ENCODE measurements at regions not wholly inside any gene's neighbourhood (a gene's known extent, or its start where the extent isn't known, plus 50 kb on each side); places are given as distances from the start of the nearest gene placed in this dataset.

DNA sequence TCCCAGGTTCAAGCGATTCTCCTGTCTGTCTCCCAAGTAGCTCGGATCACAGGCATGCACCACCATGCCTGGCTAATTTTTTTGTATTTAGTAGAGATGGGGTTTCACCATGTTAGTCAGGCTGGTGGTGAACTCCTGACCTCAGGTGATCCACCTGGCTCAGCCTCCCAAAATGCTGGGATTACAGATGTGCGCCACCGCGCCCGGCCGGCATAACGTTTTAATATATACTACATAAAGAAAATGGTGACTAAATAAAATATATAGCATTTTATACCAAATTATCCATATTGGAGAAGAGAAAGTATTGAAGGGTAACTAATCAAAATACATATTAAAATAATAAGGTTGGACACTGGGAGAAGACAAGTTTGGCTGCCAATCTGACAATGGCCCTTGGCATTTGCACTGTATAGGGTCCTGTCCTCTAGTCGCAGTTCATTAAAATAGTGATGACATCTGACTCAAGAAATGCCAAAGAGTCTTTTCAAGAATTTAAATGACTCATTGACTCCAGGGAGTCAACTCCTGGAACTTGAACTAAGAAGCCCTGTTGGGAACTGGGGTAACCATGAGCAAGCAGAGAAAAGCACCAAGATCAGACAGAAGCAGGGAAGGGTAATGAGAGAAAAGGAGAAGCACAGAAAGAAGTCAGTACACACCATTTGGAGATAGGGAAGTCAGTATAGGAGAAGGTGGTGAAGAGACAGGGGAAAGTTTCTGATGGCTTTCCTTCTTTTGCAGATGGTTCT, 91.1 kb downstream of the CH25H start:
- ATAC-seq = peak; percentile 40; the same call in 2 of the 3 replicates
- no peak for TF ChIP-seq CSDC2 (CRISPR knock-in tag; IDR thresholded peaks at IDR 0.05)
- TF ChIP-seq, protein P1, sequence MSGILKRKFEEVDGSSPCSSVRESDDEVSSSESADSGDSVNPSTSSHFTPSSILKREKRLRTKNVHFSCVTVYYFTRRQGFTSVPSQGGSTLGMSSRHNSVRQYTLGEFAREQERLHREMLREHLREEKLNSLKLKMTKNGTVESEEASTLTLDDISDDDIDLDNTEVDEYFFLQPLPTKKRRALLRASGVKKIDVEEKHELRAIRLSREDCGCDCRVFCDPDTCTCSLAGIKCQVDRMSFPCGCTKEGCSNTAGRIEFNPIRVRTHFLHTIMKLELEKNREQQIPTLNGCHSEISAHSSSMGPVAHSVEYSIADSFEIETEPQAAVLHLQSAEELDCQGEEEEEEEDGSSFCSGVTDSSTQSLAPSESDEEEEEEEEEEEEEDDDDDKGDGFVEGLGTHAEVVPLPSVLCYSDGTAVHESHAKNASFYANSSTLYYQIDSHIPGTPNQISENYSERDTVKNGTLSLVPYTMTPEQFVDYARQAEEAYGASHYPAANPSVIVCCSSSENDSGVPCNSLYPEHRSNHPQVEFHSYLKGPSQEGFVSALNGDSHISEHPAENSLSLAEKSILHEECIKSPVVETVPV (CRISPR knock-in tag; IDR thresholded peaks at IDR 0.05) = no peak
- no peak for TF ChIP-seq ESRRG (CRISPR knock-in tag; IDR thresholded peaks at IDR 0.05)

DNA sequence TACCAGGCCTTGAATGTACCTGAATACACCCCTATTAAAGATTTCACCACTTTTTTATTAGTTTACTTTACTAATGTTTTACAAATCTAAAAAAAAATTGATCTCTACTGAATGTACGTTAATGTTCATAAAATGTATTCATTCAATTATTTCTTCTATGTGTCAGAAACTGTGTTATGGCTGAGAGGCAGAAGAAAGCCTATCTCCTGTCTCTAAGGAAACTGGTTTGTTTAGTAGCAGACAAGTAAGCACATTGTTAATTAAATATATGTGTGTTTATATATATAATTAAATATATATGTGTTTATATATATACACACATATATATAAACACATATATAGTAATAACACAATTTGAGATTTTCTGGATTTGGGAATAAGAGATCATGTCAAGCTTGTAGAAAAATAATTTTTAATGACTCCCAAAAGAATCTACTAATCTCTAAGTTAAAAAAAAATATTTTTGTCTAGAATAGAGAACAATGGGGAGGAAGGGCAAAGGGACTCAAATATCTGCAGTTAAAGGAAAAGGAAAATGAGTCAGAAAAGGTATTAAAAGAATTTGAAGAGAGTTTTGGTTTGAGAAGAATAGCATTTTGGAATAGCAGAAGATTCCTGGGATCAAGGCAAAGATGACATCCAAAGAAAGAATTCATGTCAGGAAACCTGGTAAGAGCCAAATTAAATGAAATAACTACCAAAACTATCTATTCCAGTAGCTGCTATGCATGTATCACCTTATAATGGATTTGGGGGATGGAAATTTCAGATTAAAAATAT, 92.1 kb downstream of the CH25H start:
- TF ChIP-seq ZC3H10 (CRISPR knock-in tag; IDR thresholded peaks at IDR 0.05) (no peak), RARB (CRISPR knock-in tag; IDR thresholded peaks at IDR 0.05) (no peak), TOX (CRISPR knock-in tag; IDR thresholded peaks at IDR 0.05; ENCODE audit: borderline replicate concordance) (no peak), CSDC2 (CRISPR knock-in tag; IDR thresholded peaks at IDR 0.05) (no peak), ZNF70 (CRISPR knock-in tag; IDR thresholded peaks at IDR 0.05) (no peak), ISL1 (CRISPR knock-in tag; IDR thresholded peaks at IDR 0.05) (no peak), TCF4 (CRISPR knock-in tag; IDR thresholded peaks at IDR 0.05; ENCODE audit: borderline replicate concordance) (no peak), ARNTL (CRISPR knock-in tag; IDR thresholded peaks at IDR 0.05; ENCODE audit: borderline replicate concordance, low read depth) (no peak), ZNF565 (CRISPR knock-in tag; conservative IDR thresholded peaks at IDR 0.05; ENCODE audit: low read depth) (no peak), ZFP3 (CRISPR knock-in tag; IDR thresholded peaks at IDR 0.05) (no peak), BACH2 (CRISPR knock-in tag; IDR thresholded peaks at IDR 0.05; ENCODE audit: borderline replicate concordance) (no peak), SNAI2 (CRISPR knock-in tag; IDR thresholded peaks at IDR 0.05) (no peak), GLIS3 (CRISPR knock-in tag; IDR thresholded peaks at IDR 0.05) (no peak), OSR1 (CRISPR knock-in tag; IDR thresholded peaks at IDR 0.05) (no peak)
- TF ChIP-seq, protein P2, sequence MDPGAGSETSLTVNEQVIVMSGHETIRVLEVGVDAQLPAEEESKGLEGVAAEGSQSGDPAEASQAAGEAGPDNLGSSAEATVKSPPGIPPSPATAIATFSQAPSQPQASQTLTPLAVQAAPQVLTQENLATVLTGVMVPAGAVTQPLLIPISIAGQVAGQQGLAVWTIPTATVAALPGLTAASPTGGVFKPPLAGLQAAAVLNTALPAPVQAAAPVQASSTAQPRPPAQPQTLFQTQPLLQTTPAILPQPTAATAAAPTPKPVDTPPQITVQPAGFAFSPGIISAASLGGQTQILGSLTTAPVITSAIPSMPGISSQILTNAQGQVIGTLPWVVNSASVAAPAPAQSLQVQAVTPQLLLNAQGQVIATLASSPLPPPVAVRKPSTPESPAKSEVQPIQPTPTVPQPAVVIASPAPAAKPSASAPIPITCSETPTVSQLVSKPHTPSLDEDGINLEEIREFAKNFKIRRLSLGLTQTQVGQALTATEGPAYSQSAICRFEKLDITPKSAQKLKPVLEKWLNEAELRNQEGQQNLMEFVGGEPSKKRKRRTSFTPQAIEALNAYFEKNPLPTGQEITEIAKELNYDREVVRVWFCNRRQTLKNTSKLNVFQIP (CRISPR knock-in tag; IDR thresholded peaks at IDR 0.05; ENCODE audit: borderline replicate concordance, low read depth) = no peak
- TF ChIP-seq, protein P1 (CRISPR knock-in tag; IDR thresholded peaks at IDR 0.05) = no peak
- TF ChIP-seq, protein P3, sequence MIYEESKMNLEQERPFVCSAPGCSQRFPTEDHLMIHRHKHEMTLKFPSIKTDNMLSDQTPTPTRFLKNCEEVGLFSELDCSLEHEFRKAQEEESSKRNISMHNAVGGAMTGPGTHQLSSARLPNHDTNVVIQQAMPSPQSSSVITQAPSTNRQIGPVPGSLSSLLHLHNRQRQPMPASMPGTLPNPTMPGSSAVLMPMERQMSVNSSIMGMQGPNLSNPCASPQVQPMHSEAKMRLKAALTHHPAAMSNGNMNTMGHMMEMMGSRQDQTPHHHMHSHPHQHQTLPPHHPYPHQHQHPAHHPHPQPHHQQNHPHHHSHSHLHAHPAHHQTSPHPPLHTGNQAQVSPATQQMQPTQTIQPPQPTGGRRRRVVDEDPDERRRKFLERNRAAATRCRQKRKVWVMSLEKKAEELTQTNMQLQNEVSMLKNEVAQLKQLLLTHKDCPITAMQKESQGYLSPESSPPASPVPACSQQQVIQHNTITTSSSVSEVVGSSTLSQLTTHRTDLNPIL (CRISPR knock-in tag; IDR thresholded peaks at IDR 0.05; ENCODE audit: low read depth) = no peak
- TF ChIP-seq, protein P4, sequence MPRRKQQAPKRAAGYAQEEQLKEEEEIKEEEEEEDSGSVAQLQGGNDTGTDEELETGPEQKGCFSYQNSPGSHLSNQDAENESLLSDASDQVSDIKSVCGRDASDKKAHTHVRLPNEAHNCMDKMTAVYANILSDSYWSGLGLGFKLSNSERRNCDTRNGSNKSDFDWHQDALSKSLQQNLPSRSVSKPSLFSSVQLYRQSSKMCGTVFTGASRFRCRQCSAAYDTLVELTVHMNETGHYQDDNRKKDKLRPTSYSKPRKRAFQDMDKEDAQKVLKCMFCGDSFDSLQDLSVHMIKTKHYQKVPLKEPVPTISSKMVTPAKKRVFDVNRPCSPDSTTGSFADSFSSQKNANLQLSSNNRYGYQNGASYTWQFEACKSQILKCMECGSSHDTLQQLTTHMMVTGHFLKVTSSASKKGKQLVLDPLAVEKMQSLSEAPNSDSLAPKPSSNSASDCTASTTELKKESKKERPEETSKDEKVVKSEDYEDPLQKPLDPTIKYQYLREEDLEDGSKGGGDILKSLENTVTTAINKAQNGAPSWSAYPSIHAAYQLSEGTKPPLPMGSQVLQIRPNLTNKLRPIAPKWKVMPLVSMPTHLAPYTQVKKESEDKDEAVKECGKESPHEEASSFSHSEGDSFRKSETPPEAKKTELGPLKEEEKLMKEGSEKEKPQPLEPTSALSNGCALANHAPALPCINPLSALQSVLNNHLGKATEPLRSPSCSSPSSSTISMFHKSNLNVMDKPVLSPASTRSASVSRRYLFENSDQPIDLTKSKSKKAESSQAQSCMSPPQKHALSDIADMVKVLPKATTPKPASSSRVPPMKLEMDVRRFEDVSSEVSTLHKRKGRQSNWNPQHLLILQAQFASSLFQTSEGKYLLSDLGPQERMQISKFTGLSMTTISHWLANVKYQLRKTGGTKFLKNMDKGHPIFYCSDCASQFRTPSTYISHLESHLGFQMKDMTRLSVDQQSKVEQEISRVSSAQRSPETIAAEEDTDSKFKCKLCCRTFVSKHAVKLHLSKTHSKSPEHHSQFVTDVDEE (CRISPR knock-in tag; IDR thresholded peaks at IDR 0.05) = no peak
- no peak for ATAC-seq

DNA sequence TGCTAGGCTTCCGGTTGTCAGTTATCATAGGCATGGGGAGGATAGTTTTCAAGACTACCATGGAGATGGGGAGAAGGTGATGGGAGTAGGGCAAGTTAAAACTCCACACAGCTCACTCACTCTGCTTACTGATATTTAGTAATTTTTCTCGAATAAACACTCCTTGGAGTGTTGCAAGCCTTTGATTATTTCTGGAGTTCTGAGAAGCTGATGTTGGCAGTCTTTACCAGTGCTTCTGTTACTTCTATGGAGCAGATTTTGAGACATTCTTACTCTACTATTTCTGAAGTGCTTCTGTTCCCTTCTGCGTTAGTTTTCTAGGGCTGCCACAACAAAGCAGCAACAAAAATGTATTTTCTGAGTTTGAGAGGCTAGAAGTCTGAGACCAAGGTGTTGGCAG, 104.4 kb downstream of the CH25H start:
- no peak for ATAC-seq
- TF ChIP-seq TOX (CRISPR knock-in tag; IDR thresholded peaks at IDR 0.05; ENCODE audit: borderline replicate concordance) = no peak
- TF ChIP-seq TCF4 (CRISPR knock-in tag; IDR thresholded peaks at IDR 0.05; ENCODE audit: borderline replicate concordance) = no peak
- no peak for TF ChIP-seq ISL1 (CRISPR knock-in tag; IDR thresholded peaks at IDR 0.05)
- no peak for TF ChIP-seq ZC3H10 (CRISPR knock-in tag; IDR thresholded peaks at IDR 0.05)
- TF ChIP-seq, protein P2 (CRISPR knock-in tag; IDR thresholded peaks at IDR 0.05; ENCODE audit: borderline replicate concordance, low read depth) = no peak
- TF ChIP-seq RARB (CRISPR knock-in tag; IDR thresholded peaks at IDR 0.05) = no peak
- TF ChIP-seq, protein P1 (CRISPR knock-in tag; IDR thresholded peaks at IDR 0.05) = no peak
- TF ChIP-seq SNAI2 (CRISPR knock-in tag; IDR thresholded peaks at IDR 0.05) = no peak
- TF ChIP-seq PPARA (CRISPR knock-in tag; IDR thresholded peaks at IDR 0.05; ENCODE audit: borderline replicate concordance) = no peak
- no peak for TF ChIP-seq ARNTL (CRISPR knock-in tag; IDR thresholded peaks at IDR 0.05; ENCODE audit: borderline replicate concordance, low read depth)
- TF ChIP-seq GLIS3 (CRISPR knock-in tag; IDR thresholded peaks at IDR 0.05) = no peak
- TF ChIP-seq, protein P3 (CRISPR knock-in tag; IDR thresholded peaks at IDR 0.05; ENCODE audit: low read depth) = no peak
- no peak for TF ChIP-seq BACH2 (CRISPR knock-in tag; IDR thresholded peaks at IDR 0.05; ENCODE audit: borderline replicate concordance)
- no peak for TF ChIP-seq OSR1 (CRISPR knock-in tag; IDR thresholded peaks at IDR 0.05)
- no peak for TF ChIP-seq CSDC2 (CRISPR knock-in tag; IDR thresholded peaks at IDR 0.05)

Measured in SK-N-SH treated with all-trans-retinoic acid at 6 μM for 48 hours (cell line).